ENCODE measurements at regions not wholly inside any gene's neighbourhood (a gene's known extent, or its start where the extent isn't known, plus 50 kb on each side); places are given as distances from the start of the nearest gene placed in this dataset.
A peak's percentile ranks its signal among the peaks of the same experiment; 100 is the strongest.
"Not testable (repeated sequence)": the region's sequence is repeated elsewhere in the genome, so short reads cannot be mapped to it uniquely, and the experiment has no call there.

DNA sequence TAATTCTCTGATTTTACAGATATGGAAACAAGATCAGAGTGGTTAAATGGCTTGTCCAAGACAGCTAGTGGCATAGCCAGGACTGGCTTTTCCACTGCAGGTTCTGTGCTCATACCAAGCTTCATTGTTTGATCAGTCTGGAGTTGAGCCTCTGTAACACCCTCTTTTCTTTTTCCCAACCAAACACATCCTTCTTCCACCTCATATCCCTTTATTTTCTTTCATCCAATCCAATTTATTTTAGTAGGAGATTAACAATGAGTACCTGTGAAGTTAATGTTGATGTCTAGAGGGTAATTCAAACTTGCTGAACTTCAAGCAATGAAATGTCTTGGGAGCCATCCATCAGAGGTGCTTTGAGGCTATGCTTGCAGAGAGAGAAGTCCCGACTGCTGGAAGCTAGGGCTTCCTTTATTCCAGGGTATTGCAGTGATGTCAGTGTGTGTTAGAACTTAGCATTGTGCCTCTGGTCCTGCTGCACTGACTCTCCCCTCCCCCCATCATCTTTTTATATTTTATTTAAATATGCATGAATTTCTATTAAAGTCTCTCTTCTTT lies 452.1 kb upstream of the PDE3A start:
- CTCF ChIA-PET, result no interaction called here
- Histone ChIP-seq H3K9me3 (ENCODE audit: control insufficient read depth in 1 of 2, insufficient read depth in 1 of 2, low read length in 2 of 2) (no peaks in the 10 kb centered on the region), H3K36me3 (ENCODE audit: insufficient read depth, low read length) (no peaks in the 10 kb centered on the region), H3K27me3 (ENCODE audit: control insufficient read depth in 1 of 2, insufficient read depth in 2 of 2, low read length in 2 of 2) (no peaks in the 10 kb centered on the region), H3K4me3 (ENCODE audit: low read length) (no peak overlapping the region), H3K4me1 (ENCODE audit: insufficient read depth, low read length) (no peaks in the 10 kb centered on the region), H3K27ac (ENCODE audit: low read depth in 1 of 2, low read length in 2 of 2) (no peak overlapping the region)
- Mint-ChIP-seq H3K36me3 (ENCODE audit: low read depth) (no peaks in the 10 kb centered on the region), H3K9me3 (no peaks in the 10 kb centered on the region), H3K27me3 (no peaks in the 10 kb centered on the region), H3K4me1 (ENCODE audit: low read depth) (no peaks in the 10 kb centered on the region), H3K27ac (no peak overlapping the region), H3K4me3 (no peak overlapping the region)
- intact Hi-C loops (cut with DNase I, micrococcal nuclease), result no loop called here
- TF ChIP-seq, protein P1, sequence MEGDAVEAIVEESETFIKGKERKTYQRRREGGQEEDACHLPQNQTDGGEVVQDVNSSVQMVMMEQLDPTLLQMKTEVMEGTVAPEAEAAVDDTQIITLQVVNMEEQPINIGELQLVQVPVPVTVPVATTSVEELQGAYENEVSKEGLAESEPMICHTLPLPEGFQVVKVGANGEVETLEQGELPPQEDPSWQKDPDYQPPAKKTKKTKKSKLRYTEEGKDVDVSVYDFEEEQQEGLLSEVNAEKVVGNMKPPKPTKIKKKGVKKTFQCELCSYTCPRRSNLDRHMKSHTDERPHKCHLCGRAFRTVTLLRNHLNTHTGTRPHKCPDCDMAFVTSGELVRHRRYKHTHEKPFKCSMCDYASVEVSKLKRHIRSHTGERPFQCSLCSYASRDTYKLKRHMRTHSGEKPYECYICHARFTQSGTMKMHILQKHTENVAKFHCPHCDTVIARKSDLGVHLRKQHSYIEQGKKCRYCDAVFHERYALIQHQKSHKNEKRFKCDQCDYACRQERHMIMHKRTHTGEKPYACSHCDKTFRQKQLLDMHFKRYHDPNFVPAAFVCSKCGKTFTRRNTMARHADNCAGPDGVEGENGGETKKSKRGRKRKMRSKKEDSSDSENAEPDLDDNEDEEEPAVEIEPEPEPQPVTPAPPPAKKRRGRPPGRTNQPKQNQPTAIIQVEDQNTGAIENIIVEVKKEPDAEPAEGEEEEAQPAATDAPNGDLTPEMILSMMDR (IDR thresholded peaks at IDR 0.05), result no peak
- POLR2A ChIA-PET, result no interaction called here
- ATAC-seq (ENCODE audit: poor library complexity) (no peak), DNase-seq (no peak)

GRCh38 chr12:19916974-19917373 lies 451.4 kb upstream of the PDE3A start:
- intact Hi-C loops (cut with DNase I, micrococcal nuclease), result no loop called here

DNA sequence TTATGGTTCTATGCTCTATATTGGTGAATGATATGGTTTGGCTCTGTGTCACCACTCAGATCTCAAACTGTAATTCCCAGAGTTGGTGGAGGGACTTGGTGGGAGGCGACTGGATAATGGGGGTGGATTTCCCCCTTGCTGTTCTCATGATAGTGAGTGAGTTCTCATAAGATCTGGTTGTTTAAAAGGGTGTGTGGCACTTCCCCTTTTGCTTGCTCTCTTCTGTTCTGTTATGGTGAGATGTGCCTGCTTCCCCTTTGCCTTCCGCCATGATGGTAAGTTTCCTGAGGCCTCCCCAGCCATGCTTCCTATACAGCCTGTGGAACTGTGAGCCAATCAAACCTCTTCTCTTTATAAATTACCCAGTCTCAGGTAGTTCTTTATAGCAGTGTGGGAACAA lies 446.6 kb upstream of the PDE3A start:
- H3K36me3 Mint-ChIP-seq (ENCODE audit: low read depth); H3K4me1 Mint-ChIP-seq (ENCODE audit: low read depth); H3K36me3 ChIP-seq (ENCODE audit: insufficient read depth, low read length); H3K27me3 ChIP-seq (ENCODE audit: control insufficient read depth in 1 of 2, insufficient read depth in 2 of 2, low read length in 2 of 2); H3K4me3 ChIP-seq (ENCODE audit: low read length); H3K27ac ChIP-seq (ENCODE audit: low read depth in 1 of 2, low read length in 2 of 2); POLR2A ChIA-PET; H3K4me3 Mint-ChIP-seq; CTCF ChIA-PET; H3K9me3 Mint-ChIP-seq; H3K9me3 ChIP-seq (ENCODE audit: control insufficient read depth in 1 of 2, insufficient read depth in 1 of 2, low read length in 2 of 2); intact Hi-C loops (cut with DNase I, micrococcal nuclease); ATAC-seq (ENCODE audit: poor library complexity); H3K4me1 ChIP-seq (ENCODE audit: insufficient read depth, low read length); H3K27ac Mint-ChIP-seq; H3K27me3 Mint-ChIP-seq: not testable (repeated sequence)
- peak in 2 of 14 experiments; percentile 7 to 14 for DNase-seq

More at GRCh38 chr12:19916974-19917373, 451.4 kb upstream of the PDE3A start:
- no peak overlapping the region for H3K27ac Mint-ChIP-seq
- no peaks in the 10 kb centered on the region for H3K36me3 Mint-ChIP-seq (ENCODE audit: low read depth)
- Histone ChIP-seq H3K4me3 (ENCODE audit: low read length) (no peak overlapping the region), H3K27ac (ENCODE audit: low read depth in 1 of 2, low read length in 2 of 2) (no peak overlapping the region), H3K4me1 (ENCODE audit: insufficient read depth, low read length) (no peaks in the 10 kb centered on the region), H3K27me3 (ENCODE audit: control insufficient read depth in 1 of 2, insufficient read depth in 2 of 2, low read length in 2 of 2) (no peaks in the 10 kb centered on the region), H3K9me3 (ENCODE audit: control insufficient read depth in 1 of 2, insufficient read depth in 1 of 2, low read length in 2 of 2) (no peaks in the 10 kb centered on the region), H3K36me3 (ENCODE audit: insufficient read depth, low read length) (no peaks in the 10 kb centered on the region)
- H3K9me3 Mint-ChIP-seq, result no peaks in the 10 kb centered on the region
- no peaks in the 10 kb centered on the region for H3K27me3 Mint-ChIP-seq
- TF ChIP-seq, protein P1 (IDR thresholded peaks at IDR 0.05), result no peak
- no peak overlapping the region for H3K4me3 Mint-ChIP-seq
- ATAC-seq (ENCODE audit: poor library complexity), result no peak
- DNase-seq, result no peak
- POLR2A ChIA-PET, result no interaction called here
- no peaks in the 10 kb centered on the region for H3K4me1 Mint-ChIP-seq (ENCODE audit: low read depth)
- CTCF ChIA-PET, result no interaction called here

GRCh38 chr12:19922717-19923116 lies 445.6 kb upstream of the PDE3A start:
- no peaks in the 10 kb centered on the region for H3K27me3 Mint-ChIP-seq
- POLR2A ChIA-PET, result no interaction called here
- no peak for ATAC-seq (ENCODE audit: poor library complexity)
- H3K4me1 Mint-ChIP-seq (ENCODE audit: low read depth), result no peaks in the 10 kb centered on the region
- Histone ChIP-seq H3K27ac (ENCODE audit: low read depth in 1 of 2, low read length in 2 of 2) (no peak overlapping the region), H3K4me3 (ENCODE audit: low read length) (no peak overlapping the region), H3K4me1 (ENCODE audit: insufficient read depth, low read length) (no peaks in the 10 kb centered on the region), H3K9me3 (ENCODE audit: control insufficient read depth in 1 of 2, insufficient read depth in 1 of 2, low read length in 2 of 2) (no peaks in the 10 kb centered on the region), H3K27me3 (ENCODE audit: control insufficient read depth in 1 of 2, insufficient read depth in 2 of 2, low read length in 2 of 2) (no peaks in the 10 kb centered on the region), H3K36me3 (ENCODE audit: insufficient read depth, low read length) (no peaks in the 10 kb centered on the region)
- H3K36me3 Mint-ChIP-seq (ENCODE audit: low read depth), result no peaks in the 10 kb centered on the region
- intact Hi-C loops (cut with DNase I, micrococcal nuclease), result no loop called here
- no peaks in the 10 kb centered on the region for H3K9me3 Mint-ChIP-seq
- no peak for DNase-seq
- no peak overlapping the region for H3K4me3 Mint-ChIP-seq
- TF ChIP-seq, protein P1 (IDR thresholded peaks at IDR 0.05), result no peak
- CTCF ChIA-PET, result no interaction called here
- no peak overlapping the region for H3K27ac Mint-ChIP-seq

Measured in CD4-positive, alpha-beta T cell (primary cell).